Activated T-cell treated with anti-CD3 and anti-CD28 coated beads, Interleukin-2, amount 50 U/mL, for 72 hours (primary cell): ENCODE measurements at regions not wholly inside any gene's neighbourhood (a gene's known extent, or its start where the extent isn't known, plus 50 kb on each side); places are given as distances from the start of the nearest gene placed in this dataset.
A peak's percentile ranks its signal among the peaks of the same experiment; 100 is the strongest.
"Not testable (repeated sequence)": the region's sequence is repeated elsewhere in the genome, so short reads cannot be mapped to it uniquely, and the experiment has no call there.

Experiments used
- ATAC-seq, 2 donors: fragments of 150-1000 bp; cut with Tn5 transposase; replicated peaks in 1 of 2; 2 replicates each; pipeline ENCODE4 v1.10.0; 2021; ENCODE audit warnings: moderate library complexity in 2 of 2, mild to moderate bottlenecking in 1 of 2
- DNase-seq, 2 donors: peaks; one replicate each; pipeline ENCODE4 v3.0.0; 2021 to 2022; ENCODE audit warnings: mixed read lengths in 1 of 2
- H3K27ac Mint-ChIP-seq: one replicate; pipeline ENCODE4 v1.8.0; 2022; ENCODE audit warnings: mild to moderate bottlenecking, moderate library complexity, mixed read lengths
- H3K27me3 Mint-ChIP-seq: one replicate; pipeline ENCODE4 v1.8.0; 2022; ENCODE audit warnings: low read depth, mixed read lengths
- H3K36me3 Mint-ChIP-seq, 2 donors: one replicate each; pipeline ENCODE4 v1.8.0; 2022; ENCODE audit warnings: mixed read lengths in 2 of 2, mild to moderate bottlenecking in 1 of 2; ENCODE audit not compliant: insufficient read depth in 2 of 2
- H3K4me1 Mint-ChIP-seq: one replicate; pipeline ENCODE4 v1.8.0; 2022; ENCODE audit warnings: low read depth, mixed read lengths
- H3K4me3 Mint-ChIP-seq, 2 donors: one replicate each; pipeline ENCODE4 v1.8.0; 2022; ENCODE audit warnings: mild to moderate bottlenecking in 2 of 2, mixed read lengths in 2 of 2, moderate library complexity in 2 of 2
- H3K9me3 Mint-ChIP-seq, 2 donors: one replicate each; pipeline ENCODE4 v1.8.0; 2022; ENCODE audit warnings: mixed read lengths in 2 of 2

DNA sequence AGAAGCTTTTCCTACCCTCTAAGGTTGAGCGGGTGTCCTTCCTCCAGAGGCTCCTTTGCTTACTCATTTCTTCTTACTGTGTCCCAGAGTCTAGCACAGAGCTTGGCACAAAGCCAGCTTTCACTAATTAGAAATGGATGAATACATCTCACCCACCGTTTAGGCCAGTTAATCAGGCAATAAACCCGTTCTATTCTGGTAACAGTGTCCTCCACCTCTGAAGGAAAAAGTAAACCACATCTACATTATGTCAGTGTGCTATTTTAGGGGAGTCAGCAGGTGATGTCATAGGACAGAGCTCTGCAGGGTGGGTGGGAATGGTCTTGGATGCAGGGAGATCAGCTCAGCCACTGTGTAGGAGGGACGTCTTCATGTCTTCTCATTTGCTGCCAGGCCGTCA is 109.2 kb downstream of the OSTF1 start:
- peaks cover 2% of the 10 kb centered on the region in 2 donors for H3K9me3 Mint-ChIP-seq

DNA sequence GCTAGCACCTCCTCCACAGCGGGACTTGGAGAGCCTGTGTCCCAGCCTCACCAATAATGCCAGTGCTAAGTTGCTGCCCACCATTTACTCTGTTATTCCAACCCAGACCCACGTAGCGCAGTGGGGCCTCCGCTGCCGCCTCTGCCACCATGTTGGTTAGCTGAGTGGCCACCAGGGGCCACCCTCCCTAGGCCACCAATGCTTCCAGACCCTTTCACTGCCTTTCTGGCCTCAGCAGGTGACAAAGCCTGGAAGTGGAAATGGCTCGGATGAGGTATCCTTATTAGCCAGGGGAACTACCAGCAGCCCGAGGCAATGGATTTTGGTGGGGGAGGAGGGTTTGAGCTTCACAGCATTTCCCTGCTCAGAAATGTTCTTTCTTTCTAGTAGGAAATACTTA is 110.1 kb downstream of the OSTF1 start:
- no peaks in the 10 kb centered on the region for H3K9me3 Mint-ChIP-seq
- H3K4me3 Mint-ChIP-seq = no peak overlapping the region
- no peak overlapping the region for H3K27ac Mint-ChIP-seq
- H3K27me3 Mint-ChIP-seq = no peaks in the 10 kb centered on the region
- DNase-seq (no peak), ATAC-seq (no peak)
- H3K36me3 Mint-ChIP-seq = no peaks in the 10 kb centered on the region
- H3K4me1 Mint-ChIP-seq = peaks cover 8% of the 10 kb centered on the region

More for the DNA sequence above, 109.2 kb downstream of the OSTF1 start:
- Mint-ChIP-seq H3K4me3 (no peak overlapping the region), H3K4me1 (peaks cover 8% of the 10 kb centered on the region), H3K27ac (no peak overlapping the region), H3K36me3 (no peaks in the 10 kb centered on the region), H3K27me3 (no peaks in the 10 kb centered on the region)
- ATAC-seq = no peak
- no peak for DNase-seq

GRCh38 chr9:75200892-75201470 is 112.7 kb downstream of the OSTF1 start:
- no peak overlapping the region for H3K27ac Mint-ChIP-seq
- DNase-seq (peak; percentile 3 to 26), ATAC-seq (peak in 1 of 2 donors; percentile 19)
- no peaks in the 10 kb centered on the region for H3K9me3 Mint-ChIP-seq
- no peak overlapping the region for H3K4me3 Mint-ChIP-seq
- peaks cover 8% of the 10 kb centered on the region for H3K4me1 Mint-ChIP-seq
- no peaks in the 10 kb centered on the region for H3K36me3 Mint-ChIP-seq
- no peaks in the 10 kb centered on the region for H3K27me3 Mint-ChIP-seq

DNA sequence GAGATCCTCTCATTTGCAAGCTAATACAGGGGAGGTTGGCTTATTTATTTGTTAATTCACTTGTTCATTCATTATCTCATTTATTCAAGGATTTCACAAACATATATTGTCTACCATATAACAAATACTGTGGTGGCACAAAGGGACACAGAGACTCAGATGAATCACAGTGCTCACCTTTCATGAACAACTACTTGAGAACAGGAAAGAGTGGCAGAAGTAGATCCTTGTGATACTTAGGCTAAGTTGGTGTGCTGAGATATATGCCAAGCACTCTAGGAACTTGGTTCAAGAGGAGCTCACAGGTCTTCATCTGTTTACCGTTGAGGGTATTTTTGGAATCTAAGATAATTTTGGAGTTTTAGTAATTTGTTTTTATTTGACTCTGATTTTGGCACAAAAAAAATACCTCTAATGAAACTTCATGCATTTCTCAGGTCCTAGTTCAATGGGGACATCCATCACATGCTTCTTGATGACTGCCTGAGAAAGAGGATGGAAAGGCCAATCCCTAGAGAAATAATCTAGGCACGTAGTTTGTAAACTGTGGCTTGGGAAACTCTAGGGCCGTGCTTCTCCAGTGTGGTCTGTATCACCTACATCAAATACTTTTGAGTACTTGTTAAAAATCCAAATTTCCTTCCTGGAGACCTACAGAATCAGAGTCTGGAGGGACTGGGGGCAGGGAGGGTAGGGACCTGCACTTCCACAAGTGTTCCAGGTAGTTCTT is 113.3 kb downstream of the OSTF1 start:
- no peaks in the 10 kb centered on the region for H3K27me3 Mint-ChIP-seq
- H3K4me3 Mint-ChIP-seq = no peak overlapping the region
- DNase-seq = no peak
- ATAC-seq = no peak
- no peak overlapping the region for H3K27ac Mint-ChIP-seq
- peaks cover 8% of the 10 kb centered on the region for H3K4me1 Mint-ChIP-seq
- H3K36me3 Mint-ChIP-seq = no peaks in the 10 kb centered on the region
- no peaks in the 10 kb centered on the region for H3K9me3 Mint-ChIP-seq

DNA sequence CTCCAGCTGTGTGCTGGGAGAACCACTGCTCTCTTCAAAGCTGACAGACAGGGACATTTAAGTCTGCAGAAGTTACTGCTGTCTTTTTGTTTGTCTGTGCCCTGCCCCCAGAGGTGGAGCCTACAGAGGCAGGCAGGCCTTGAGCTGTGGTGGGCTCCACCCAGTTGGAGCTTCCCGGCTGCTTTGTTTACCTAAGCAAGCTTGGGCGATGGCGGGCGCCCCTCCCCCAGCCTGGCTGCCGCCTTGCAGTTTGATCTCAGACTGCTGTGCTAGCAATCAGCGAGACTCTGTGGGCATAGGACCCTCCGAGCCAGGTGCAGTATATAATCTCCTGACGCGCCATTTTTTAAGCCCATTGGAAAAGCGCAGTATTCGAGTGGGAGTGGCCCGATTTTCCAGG is 119.7 kb downstream of the OSTF1 start:
- not testable (repeated sequence) for H3K36me3 Mint-ChIP-seq, H3K4me1 Mint-ChIP-seq, H3K27me3 Mint-ChIP-seq, H3K9me3 Mint-ChIP-seq, H3K4me3 Mint-ChIP-seq, DNase-seq, H3K27ac Mint-ChIP-seq, ATAC-seq

DNA sequence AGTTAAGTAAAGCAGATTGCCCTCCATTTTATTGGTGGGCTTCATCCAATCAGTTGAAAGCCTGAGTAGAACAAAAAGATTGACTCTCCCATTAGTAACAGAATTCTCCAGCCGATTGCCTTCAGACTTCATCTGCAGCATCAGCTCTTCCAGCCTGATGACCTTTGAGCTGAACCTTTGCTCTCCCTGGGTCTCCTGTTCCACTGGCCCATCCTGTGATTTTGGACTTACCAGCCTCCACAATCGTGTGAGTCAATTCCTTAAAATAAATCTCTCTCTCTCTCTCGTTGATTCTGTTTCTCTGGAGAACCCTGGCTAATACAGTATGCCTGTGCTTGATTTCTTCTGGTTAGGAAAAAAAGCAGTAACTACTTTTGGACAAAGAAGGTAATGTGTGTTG is 121.9 kb downstream of the OSTF1 start:
- ATAC-seq (no peak), DNase-seq (no peak)
- no peaks in the 10 kb centered on the region for H3K4me1 Mint-ChIP-seq
- no peak overlapping the region for H3K4me3 Mint-ChIP-seq
- no peaks in the 10 kb centered on the region for H3K27me3 Mint-ChIP-seq
- H3K9me3 Mint-ChIP-seq = no peaks in the 10 kb centered on the region
- no peak overlapping the region for H3K27ac Mint-ChIP-seq
- H3K36me3 Mint-ChIP-seq = no peaks in the 10 kb centered on the region

DNA sequence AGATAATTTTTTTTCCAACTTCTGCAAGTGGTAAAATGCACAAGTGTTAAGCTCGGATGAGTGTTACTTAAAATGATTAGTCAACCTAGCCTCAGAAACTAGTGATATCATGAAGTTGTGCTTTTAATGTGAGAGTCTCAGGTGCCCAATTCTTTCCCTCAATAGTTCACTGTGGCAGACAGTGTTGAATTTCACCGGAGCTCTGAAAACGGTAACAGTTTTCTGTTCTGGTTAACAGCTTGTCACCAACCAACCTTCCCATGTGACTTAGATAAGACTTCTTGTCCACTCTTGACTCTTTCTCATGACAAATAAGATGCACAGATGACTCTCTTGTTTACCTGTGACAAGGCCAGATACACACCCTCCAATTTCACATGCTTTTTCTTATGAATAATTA is 125.5 kb downstream of the OSTF1 start:
- Mint-ChIP-seq H3K36me3 (no peaks in the 10 kb centered on the region), H3K9me3 (no peaks in the 10 kb centered on the region), H3K27ac (no peak overlapping the region), H3K4me3 (no peak overlapping the region), H3K4me1 (no peaks in the 10 kb centered on the region), H3K27me3 (no peaks in the 10 kb centered on the region)
- ATAC-seq = peak in 1 of 2 donors; percentile 64
- DNase-seq = no peak

DNA sequence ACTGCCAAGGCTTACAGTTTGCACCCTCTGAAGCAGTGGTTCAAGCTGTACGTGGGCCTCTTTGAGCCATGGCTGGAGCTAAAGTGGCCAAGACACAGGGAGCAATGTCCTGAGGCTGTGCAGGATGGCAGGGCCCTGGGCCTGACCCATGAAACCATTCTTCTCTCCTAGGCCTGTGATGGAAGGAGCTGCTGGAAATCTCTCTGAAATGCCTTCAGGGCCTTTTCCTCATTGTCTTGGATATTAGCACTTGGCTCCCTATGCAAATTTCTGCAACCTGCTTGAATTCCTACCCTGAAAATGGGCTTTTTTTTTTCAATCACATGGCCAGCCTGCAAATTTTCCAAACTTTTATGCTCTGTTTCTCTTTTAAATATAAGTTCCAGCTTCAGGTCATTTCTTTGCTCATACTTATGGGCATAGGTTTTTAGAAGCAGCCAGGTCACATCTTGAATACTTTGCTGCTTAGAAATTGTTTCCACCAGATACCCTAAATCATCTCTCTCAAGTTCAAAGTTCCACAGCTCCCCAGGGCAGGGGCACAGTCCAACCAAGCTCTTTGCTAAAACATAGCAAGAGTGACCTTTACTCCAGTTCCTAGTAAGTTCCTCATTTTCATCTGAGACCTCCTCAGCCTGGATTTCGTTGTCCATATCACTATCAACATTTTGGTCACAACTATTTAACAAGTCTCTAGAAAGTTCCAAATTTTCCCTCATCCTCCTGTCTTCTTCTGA is 138.3 kb downstream of the OSTF1 start:
- Mint-ChIP-seq H3K4me1 (no peaks in the 10 kb centered on the region), H3K27me3 (no peaks in the 10 kb centered on the region), H3K4me3 (no peak overlapping the region), H3K27ac (no peak overlapping the region), H3K36me3 (peaks cover 8 to 9% of the 10 kb centered on the region in 2 donors), H3K9me3 (peaks cover 6% of the 10 kb centered on the region in 2 donors)
- ATAC-seq = no peak
- DNase-seq = no peak

- Mint-ChIP-seq H3K4me1 (no peaks in the 10 kb centered on the region), H3K36me3 (peaks cover 6 to 9% of the 10 kb centered on the region in 2 donors), H3K4me3 (no peak overlapping the region), H3K27me3 (no peaks in the 10 kb centered on the region), H3K27ac (no peak overlapping the region), H3K9me3 (peaks cover 6% of the 10 kb centered on the region in 2 donors)
- DNase-seq (no peak), ATAC-seq (no peak)
Measured at GRCh38 chr9:75228893-75229292, 140.6 kb downstream of the OSTF1 start.

DNA sequence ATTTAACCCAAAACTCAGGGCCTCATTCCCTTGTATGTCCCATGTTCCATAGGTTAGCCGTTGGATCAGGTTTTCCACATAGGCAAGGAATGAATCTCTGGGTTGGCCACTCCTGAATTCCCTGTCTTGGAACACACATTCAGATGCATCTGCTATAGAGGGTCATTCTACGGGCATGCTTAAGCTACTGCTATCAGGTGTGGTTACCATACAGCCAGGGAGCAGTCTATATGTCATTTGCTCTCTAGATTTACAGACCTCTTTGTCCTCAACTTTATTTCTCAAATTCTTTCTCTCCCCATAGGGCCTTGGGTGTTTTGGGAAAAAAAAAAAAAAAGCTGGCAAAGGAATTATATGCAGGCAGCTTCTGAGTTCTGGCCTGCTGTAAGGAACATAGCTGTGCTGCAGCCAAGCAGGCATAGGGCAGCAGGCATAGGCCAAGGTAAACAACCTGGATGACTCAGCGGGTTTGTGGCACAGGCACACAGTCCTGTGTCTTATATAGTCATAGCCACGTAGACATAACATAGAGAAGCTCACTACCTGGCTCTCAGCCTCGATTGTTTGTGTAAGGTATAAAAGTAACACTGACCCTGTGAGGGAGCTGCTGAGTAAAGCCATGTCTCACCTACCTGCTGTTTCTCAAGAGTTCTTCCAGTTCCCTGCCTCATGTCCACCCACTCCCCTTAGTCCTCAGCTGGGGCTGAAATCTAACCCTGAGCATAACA is 141.5 kb downstream of the OSTF1 start:
- Mint-ChIP-seq H3K4me1 (no peaks in the 10 kb centered on the region), H3K9me3 (peaks cover 5 to 6% of the 10 kb centered on the region in 2 donors), H3K36me3 (peaks cover 6 to 9% of the 10 kb centered on the region in 2 donors), H3K4me3 (no peak overlapping the region), H3K27ac (no peak overlapping the region), H3K27me3 (no peaks in the 10 kb centered on the region)
- DNase-seq (no peak), ATAC-seq (peak; percentile 36 to 40)

DNA sequence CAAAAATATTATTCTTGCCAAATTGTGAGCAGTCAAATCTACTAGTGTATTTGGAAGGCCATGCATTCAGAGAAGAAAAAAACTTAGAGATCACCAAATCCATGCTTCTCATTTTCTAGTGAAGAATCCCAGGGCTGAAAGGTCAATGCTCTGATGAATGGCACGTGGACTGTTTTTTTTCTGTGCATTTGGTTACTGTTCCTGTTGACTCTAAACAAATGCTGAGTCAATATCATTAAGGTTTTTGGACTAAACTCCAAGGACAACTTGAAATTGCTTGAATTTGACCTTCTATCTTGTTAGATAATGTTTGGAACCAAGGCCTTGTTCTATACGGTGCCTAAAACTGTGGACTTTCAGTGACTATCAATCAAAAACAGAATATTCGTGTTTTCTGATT is 142.2 kb downstream of the OSTF1 start:
- Mint-ChIP-seq H3K27me3 (no peaks in the 10 kb centered on the region), H3K4me1 (no peaks in the 10 kb centered on the region)

GRCh38 chr9:75231167-75231566 is 142.9 kb downstream of the OSTF1 start:
- DNase-seq = no peak
- Mint-ChIP-seq H3K9me3 (peaks cover 2 to 8% of the 10 kb centered on the region in 2 donors), H3K27ac (no peak overlapping the region), H3K4me1 (no peaks in the 10 kb centered on the region), H3K4me3 (no peak overlapping the region), H3K36me3 (peaks cover 4 to 6% of the 10 kb centered on the region in 2 donors), H3K27me3 (no peaks in the 10 kb centered on the region)
- ATAC-seq = no peak

More for the DNA sequence above, 142.2 kb downstream of the OSTF1 start:
- Mint-ChIP-seq H3K27ac (no peak overlapping the region), H3K9me3 (peaks cover 5 to 6% of the 10 kb centered on the region in 2 donors), H3K36me3 (peaks cover 6 to 9% of the 10 kb centered on the region in 2 donors), H3K4me3 (no peak overlapping the region)
- no peak for ATAC-seq
- DNase-seq = no peak

DNA sequence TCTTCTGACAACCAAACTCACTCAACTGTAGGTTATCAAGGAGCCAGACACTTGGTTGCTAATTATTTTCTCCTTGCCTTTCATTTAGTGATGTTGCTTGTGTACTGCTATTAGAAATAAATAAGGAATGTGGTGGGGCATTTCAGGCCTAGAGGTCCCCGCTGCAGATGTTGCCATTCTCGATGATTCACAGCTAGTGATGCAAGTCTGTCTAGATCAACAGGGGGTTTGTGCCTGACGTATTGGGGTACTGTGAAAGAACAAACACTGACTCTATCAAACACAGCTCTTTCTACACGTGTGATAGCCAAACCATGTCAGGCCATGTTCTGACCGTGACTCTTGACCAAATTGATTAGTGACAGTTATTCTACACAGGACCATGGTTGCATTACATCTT is 144.7 kb downstream of the OSTF1 start:
- Mint-ChIP-seq H3K4me3 (no peak overlapping the region), H3K27me3 (no peaks in the 10 kb centered on the region), H3K9me3 (peaks cover 0 to 3% of the 10 kb centered on the region in 2 donors), H3K27ac (no peak overlapping the region), H3K36me3 (no peaks in the 10 kb centered on the region), H3K4me1 (no peaks in the 10 kb centered on the region)
- ATAC-seq (no peak), DNase-seq (no peak)
